NCI-H345 treated with DMSO at 0.1 percent for 48 hours (cell line): ENCODE measurements at regions not wholly inside any gene's neighbourhood (a gene's known extent, or its start where the extent isn't known, plus 50 kb on each side); places are given as distances from the start of the nearest gene placed in this dataset.
"Not testable (repeated sequence)": the region's sequence is repeated elsewhere in the genome, so short reads cannot be mapped to it uniquely, and the experiment has no call there.

Source experiments
- DNase-seq: peaks from one replicate; lab custom pipeline; 2025; ENCODE audit not compliant: unreplicated experiment; lab: John Stamatoyannopoulos, UW

DNA sequence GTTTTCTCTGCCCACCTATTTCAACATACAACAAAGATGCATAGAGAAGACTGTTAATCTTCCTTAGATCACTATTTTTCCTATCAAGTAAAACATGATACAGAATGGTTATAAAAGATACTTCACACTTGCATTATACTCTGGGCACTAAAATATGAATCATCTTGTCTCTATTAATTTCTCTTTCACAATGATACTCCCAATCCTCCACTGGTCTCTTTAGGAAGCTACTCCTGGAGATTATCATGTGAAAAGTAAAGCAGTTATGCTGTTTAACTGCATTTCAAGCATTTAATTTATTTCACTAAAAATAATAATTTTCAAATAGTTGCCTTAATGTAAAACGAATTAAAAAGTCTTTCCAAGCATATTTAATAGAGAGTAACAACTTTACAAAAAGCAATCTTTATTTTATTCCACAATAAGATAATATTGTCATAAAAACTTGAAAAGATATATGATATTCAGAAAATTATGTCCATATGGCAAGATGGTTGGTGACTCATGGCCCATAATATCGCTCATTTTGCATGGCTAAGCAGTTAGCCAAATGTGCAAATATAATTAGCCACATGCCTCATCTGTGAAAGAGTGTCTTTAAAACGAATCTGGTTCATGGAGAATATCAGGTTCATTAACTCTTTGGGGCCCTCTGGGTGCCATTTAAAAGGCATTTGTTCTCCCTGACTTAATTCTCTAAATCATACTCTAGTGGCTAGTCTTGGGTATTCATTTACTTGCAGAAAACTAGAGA, 1569.0 kb upstream of the B3GALT2 start:
- no peak for DNase-seq

DNA sequence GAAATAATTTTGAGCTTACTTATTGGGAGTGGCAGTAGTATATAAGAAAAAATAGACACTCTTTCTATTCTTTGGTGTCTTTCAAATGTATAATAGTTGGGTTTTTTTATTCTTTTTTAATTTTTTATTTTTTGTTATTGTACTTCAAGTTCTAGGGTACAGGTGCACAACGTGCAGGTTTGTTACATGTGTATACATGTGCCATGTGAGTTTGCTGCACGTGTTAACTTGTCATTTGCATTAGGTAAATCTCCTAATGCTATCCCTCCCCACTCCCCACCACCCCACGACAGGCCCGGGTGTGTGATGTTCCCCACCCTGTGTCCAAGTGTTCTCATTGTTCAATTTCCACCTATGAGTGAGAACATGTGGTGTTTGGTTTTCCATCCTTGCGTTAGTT, 1552.4 kb upstream of the B3GALT2 start:
- not testable (repeated sequence) for DNase-seq

DNA sequence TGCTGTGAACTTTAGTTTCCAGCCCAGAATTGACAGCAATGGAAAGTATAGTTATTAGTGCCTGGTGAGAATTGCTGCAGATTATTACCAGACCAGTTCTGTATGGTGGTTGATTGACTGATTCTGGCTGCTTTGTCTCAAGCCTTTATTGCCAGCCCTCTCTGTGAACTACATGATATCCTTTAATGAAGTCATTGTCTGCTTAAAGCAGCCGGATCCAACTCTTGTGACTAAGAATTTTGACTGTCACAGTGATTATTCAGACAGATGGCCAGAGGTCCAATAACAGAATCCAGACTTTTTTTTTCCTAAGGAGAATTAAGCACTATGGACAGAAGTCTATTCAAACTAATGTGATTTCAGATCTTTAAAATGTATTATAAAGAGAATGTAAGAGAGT, 1548.6 kb upstream of the B3GALT2 start:
- DNase-seq: no peak

DNA sequence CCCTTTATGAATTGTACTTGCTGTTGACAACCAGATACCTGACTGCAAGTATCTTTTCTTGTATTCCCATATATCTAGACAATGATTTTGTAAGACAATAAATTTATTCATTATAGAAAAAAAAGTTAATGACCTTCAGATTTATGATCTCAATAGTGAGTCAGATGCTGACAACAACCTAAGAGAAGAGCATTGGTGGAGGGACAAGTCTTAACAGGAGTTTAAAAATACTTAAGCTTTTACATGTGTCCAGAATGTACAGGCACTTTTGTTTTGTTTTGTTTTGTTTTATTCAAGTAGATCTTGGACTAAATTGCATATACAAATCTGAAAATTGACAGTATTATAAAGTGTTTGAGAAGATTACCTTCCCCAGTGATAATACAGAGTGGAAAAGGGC, 1544.6 kb upstream of the B3GALT2 start:
- no peak for DNase-seq

DNA sequence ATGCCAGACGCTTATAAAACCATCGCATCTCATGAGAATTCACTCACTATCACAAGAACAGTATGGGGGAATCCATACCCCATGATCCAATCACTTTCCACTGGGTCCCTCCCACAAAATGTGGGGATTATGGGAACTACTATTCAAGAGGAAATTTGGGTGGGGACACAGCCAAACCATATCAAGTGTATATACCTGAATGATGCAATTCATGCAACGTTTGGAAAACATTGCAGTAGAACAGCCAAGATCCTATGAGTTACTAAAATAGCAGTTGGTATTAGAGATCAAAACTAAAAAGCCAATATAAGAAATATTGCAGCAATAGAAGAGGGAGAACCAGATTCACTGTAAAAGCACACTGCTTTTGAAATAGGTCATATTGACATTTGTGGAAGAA, 1543.9 kb upstream of the B3GALT2 start:
- no peak for DNase-seq

DNA sequence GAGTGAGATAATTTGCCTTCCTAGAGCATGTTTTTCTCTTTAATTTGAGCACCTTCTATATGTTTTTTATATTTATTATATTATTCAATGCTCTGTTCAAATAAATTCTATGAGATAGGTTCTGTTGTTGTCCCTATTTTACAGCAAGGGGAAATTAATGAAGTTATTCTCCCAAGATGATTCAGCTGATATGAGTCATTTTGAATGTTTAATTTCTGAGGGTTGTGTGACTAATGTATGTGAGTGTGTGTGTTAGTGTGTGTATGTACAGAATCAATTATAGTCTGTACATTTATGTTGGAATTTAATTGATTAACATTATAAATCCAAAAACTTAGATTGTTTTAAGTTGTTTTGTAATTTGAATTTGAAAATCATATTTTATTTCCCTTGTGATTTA, 1536.7 kb upstream of the B3GALT2 start:
- DNase-seq: no peak

DNA sequence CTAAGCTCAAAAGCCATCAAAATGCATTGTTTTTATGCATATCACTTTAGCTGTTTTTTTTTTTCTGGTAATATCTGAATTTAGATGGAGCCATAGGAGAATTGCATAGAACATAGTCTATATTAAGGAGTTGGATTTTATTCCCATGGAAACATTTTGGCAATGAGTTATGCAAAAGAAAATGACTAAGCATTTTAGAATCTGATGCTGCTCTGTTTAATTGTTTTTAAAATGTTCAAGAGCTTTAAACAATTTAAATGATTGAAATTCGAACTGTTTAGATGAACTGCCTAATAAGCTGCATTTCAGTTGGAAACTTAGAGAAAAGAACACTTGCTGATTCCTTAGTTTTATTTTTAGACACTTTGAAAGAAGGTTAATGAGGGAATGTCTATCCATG, 1531.5 kb upstream of the B3GALT2 start:
- no peak for DNase-seq

DNA sequence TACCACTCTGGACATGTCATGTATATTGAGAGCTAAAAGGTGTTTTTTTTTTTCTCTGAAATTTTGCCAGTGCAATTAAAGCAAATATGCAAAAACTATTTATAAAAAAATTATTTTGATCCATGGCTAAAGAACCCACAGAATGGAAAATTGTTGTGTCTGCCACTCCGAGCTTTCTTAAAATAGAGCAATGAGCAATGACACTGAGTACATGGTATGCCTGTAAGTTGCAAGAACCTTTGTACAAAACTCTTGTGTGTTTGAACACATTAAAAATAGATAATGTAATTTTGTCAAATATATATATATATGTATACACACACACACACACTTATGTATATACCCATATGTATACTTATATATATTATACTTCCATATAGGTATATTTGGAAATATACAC, 1530.9 kb upstream of the B3GALT2 start:
- DNase-seq: no peak

DNA sequence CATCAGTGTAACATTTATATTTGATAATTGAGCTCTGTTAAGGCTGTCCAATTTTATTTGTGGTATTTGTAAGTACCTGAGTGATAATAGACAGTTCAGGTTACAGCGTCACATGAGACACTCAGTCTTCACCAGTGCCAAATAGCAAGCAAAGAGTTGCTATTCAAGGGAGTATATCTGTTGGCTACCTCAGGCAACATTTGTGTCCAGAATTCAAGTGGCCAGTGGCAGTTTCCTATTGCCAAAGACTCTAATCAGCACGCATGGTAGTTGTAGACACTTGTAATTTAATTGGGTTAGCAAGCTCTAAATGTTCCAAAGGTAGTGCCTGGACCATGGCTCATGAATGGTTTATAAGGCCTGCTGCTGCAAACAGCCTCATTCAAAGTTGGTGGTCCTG, 1524.3 kb upstream of the B3GALT2 start:
- no peak for DNase-seq

DNA sequence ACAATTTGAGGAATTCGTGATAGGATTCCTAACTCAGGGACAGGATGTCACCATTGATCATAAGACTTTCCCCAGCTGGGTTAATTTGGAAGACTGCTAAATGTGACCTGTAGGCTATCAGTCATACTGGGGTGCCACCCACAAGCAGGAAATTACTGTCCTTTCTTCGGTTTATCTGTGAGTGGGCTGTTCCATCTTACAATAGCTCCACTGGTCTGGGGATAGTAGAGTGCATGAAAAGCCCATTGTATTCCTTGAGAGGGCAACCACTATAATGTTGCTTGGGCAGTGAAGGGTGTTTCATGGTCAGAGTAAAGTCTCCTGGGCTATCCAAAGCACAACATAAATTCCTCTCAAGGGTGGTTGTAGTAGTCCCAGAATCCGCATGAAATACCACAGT, 1523.0 kb upstream of the B3GALT2 start:
- no peak for DNase-seq

DNA sequence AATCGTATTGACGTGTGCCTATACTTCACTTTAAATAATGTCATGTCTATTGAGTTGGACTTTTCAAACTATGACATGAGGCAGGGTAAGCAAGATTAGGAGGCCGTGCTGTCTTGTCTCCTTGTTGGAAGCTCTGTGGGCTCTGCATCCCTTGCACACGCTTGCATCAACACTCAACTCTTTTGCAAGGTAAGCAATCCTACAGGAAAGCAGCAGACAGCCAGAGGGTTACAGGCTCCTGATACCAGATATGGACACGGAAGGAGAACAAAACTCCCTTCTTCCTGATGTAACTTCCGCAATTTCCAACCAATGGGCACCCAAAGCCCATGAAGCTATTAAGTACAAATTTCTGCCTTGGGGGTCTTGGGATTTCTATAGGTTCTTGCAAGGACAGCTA, 1520.7 kb upstream of the B3GALT2 start:
- no peak for DNase-seq

DNA sequence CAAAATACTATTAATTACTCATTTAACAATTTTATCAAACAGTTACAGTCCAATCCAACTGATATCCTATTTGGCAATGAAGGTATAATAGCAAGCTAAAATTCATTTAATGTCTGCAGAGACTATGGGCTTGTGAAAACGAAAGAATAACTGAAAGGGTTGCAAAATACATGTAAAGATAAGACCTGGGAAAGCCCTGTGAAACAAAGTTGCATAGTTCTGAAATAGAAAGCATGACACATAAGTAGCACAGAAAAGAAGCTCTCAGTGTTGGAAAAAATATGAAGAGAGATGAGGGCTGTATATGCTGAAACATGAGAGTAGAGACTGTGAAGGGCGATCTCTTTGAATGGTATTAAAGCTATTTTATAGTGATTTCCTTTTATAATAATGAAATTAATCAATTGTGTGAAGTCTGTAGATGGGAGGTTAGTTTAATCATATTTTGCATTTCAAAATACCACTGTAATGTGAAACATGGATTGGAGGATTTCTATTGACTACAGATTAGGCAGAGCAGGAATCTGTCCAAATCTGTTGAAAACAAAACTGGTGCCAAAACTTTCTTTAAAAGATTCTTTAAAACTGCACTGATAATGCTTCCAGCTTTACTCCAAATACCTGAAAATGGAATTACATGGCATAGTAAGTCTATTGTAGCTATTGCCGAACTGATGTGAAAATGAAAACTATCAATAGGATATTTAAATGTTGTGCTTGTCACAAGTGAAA, 1518.9 kb upstream of the B3GALT2 start:
- no peak for DNase-seq

DNA sequence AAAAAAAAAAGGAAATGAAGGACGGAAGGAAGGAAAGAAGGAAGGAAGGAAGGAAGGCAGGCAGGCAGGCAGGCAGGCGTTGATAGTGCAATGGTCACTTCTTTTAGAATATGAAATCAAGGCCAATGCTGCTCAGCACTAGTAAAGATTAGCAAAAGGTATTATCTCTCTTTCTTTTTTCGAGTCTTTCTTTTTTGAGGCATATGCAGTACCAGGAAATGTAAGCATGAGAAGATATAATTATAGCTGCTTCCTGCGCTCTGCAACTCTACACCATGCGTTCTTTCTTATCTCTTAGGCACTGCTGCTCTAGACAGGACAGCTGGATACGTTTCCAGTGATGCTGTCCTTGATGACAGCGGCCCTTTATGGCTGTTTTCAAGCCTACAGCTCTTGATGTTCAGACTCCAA, 1512.5 kb upstream of the B3GALT2 start:
- no peak for DNase-seq

DNA sequence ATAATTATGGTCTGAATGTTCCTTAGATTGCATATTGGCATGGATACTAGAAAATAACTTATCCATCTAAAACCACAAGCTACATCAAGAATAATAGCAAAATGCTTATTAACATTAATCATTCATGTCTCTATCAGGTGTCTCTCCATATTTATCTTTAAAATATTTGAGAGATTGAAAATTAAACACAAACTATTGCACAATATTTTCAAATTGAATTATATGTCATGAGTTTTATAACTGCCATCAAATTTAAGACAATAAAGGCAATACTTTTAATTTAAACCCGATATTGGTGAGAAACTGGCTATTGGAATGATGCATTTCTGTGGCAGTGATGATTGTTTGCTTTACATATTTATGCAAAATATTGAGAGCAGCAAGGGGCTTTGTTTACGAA, 1506.8 kb upstream of the B3GALT2 start:
- DNase-seq: no peak

DNA sequence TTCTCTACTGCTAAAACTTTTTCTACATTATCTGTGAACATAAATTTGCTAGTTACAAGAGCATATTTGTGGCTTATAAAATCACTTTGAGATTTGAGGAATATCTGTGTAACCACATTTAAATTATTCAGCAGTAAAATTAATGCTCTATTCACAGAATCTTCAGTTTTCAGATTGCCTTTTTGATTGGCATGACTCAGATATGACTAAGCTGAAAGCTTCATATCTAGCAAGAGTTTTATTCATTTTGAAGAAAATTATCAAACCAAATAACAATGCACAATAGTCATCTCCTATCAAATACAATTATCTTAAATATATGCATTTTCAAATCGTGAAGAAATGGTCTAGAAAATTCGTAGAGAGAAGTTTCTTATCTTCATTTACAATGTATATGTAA, 1498.2 kb upstream of the B3GALT2 start:
- DNase-seq: no peak

DNA sequence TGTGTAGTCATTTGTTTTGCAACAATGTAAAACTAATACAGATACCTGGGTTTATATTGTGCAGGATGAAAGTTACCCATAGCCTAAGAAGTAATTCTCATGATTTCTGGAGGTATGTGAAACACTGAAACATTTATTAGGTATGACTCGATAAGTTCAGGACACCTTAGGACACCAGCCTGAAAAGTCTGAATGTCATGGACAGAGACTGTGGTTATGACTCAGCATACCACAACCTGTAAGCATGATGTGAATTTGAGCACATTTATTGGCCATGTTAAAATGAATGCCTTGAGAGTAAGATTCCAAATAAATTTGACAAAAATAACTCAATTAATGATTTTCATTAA, 1471.7 kb upstream of the B3GALT2 start:
- DNase-seq: no peak

DNA sequence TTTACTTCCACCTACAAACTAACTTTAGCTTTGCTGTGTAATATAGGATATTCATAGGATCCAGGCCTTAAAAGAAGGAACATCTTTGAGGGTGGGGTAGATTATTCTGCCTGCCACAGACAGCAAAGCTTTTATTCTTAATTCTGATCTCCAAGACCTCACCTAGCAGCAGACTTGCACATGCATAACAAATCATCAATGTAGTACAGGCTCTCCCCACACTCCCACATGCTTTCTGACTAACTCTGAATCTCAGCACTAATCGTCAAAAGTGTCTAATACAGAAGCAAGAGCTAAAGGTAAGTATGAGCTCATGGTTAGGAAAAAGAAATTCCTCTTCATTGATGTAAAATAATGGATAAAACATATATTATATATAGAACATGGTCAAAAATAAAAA, 1468.5 kb upstream of the B3GALT2 start:
- DNase-seq: no peak

DNA sequence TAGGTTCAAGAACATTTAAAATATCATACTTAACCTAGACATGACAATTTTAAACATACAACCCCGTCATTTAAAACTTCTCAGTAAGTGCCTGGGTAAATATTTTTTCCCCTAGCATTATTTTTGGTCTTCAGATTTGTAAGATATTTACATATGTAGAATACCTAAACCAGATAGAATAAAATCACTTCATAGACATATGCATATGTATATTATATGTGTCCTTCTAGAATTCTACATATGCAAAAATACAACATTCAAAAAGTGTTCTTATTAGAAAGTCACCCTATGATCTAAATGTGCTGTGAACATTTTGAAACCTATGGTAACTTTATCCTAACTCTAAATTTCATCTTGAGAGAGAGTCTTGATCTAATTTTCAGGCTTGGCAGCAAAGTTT, 1467.0 kb upstream of the B3GALT2 start:
- DNase-seq: no peak

DNA sequence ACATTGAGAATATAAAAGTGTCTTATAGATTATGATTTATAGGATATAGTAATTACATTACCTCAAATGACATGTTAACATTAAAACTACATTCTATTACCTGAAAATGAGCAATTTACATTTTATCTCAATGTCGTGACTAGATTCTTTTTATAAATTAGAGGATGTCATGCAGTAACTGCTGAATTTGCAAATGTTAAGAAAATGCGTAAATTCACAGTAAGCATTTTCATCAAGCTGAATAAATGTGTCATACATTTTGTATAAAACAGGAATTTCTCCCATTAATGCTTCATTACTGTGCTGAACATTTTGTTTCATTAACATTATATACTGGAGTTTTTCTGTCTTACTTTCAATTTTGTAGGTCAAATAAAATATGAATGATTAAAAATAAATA, 1460.7 kb upstream of the B3GALT2 start:
- no peak for DNase-seq

DNA sequence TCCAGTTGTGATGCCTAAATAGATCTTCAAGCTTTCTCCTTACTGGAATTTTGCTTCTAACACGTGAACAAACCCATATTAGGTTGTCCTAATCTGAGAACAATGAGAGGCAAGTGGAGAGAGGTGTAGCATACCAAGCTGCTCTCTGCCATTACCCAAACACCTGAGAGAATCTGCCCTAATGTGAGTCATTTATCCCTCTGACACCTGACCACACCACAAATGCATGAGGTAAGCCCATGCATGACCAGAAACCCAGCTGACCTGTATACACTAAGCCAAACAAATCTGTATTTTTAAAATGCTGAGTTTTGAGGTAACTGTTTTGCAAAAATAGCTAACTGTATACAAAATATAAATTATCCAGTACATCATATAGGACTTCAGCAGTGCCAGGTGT, 1458.1 kb upstream of the B3GALT2 start:
- DNase-seq: no peak

DNA sequence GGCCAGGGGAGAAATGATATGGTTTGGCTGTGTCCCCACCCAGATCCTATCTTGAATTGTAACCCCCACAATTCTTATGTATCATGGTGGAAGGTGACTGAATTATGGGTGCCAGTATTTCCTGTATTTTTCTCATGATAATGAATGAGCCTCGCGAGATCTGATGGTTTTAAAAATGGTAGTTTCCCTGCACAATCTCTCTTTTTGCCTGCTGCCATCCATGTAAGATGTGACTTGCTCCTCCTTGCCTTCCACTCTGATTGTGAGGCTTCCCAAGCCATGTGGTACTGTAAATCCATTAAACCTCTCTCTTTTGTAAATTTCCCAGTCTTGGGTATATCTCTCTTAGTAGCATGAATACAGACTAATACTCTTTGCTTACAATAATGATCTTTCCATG, 1453.9 kb upstream of the B3GALT2 start:
- no peak for DNase-seq

DNA sequence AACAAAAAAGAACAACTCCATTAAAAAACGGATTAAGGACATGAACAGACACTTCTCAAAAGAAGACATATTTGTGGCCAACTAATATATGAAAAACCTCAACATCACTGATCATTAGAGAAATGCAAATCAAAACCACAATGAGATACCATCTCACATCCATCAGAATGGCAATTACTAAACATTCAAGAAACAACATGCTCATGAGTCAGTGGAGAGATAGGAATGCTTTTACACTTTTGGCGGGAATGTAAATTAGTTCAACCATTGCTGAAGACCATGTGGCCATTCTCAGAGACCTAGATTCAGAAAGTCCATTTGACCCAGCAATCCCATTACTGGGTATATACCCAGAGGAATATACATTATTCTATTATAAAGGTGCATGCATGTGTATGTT, 1442.6 kb upstream of the B3GALT2 start:
- no peak for DNase-seq

DNA sequence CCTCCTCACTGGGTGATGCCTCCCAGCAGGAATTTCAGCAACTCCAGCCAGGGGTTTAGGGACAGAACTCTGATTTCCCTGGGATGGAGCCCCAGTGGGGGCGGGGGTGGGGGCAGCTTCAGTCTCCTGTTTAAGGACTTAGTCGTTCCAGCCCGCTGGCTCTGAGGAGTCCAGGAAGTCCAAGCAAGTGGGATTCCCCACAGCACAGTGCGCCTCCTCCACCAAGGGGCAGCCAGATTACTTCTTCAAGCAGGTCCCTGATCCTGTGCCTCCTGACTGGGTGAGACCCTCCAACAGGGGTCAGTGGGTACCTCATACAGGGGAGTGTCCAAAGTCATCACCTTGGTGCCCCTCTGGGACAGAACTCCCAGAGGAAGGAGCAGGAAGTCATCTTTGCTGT, 1438.4 kb upstream of the B3GALT2 start:
- no peak for DNase-seq
